HepG2 (cell line): ENCODE measurements at regions not wholly inside any gene's neighbourhood (a gene's known extent, or its start where the extent isn't known, plus 50 kb on each side); places are given as distances from the start of the nearest gene placed in this dataset.

Source experiments
- ATAC-seq: fragments of 200-7000 bp; cut with Tn5 transposase; 3 replicates; pipeline ENCODE4 v1.9.1; 2020; ENCODE audit warnings: mild to moderate bottlenecking, moderate library complexity
- BruUV-seq: library from RNA; stranded (reverse); fragments of 400-500 nt; replicated peaks from 2 replicates; lab custom pipeline; 2021; lab: Mats Ljungman, UMichigan
- CTCF ChIA-PET: fragments of 300-600 bp; formaldehyde crosslinking; extraction: SDS; loops from one replicate; lab custom pipeline; 2021; ENCODE audit warnings: low total read pairs, inconsistent platforms, low intra/inter-chr PET ratio; lab: Yijun Ruan, JAX
- POLR2A ChIA-PET: fragments of 350-600 bp; sonication (Branson Sonifier 250); formaldehyde crosslinking; loops from one replicate; lab custom pipeline; 2020; ENCODE audit warnings: antibody characterized with exemption, inconsistent platforms; lab: Yijun Ruan, JAX
- DNase-seq: peaks from one replicate; pipeline ENCODE4 v3.0.0-alpha.2; 2015; ENCODE audit warnings: low spot score
- FAIRE-seq: peaks from 3 replicates; lab custom pipeline; 2011; peaks lifted over from hg19 to GRCh38; lab: Jason Lieb, UNC
- H2AFZ ChIP-seq: one replicate; pipeline ENCODE4 v1.6.1; 2011; ENCODE audit warnings: low read length, inconsistent platforms
- H3K27ac ChIP-seq: fragments of 300-600 bp; 3 replicates; pipeline ENCODE4 v1.8.0; 2011; ENCODE audit warnings: mixed run types, mild to moderate bottlenecking, mixed read lengths, low read length, inconsistent platforms; ENCODE audit not compliant: insufficient read depth; ENCODE audit errors: extremely low read length
- H3K27me3 ChIP-seq, 2 experiments: fragments of 200-600 bp in 1 of 2; 2 replicates in 1 of 2; 3 replicates in 1 of 2; pipeline versions ENCODE4 v1.6.0 to v1.8.0; 2011; ENCODE audit warnings: low read length in 2 of 2, mild to moderate bottlenecking in 2 of 2, moderate library complexity in 2 of 2, inconsistent platforms in 1 of 2; ENCODE audit not compliant: insufficient read depth in 2 of 2, control insufficient read depth in 1 of 2
- H3K36me3 ChIP-seq, 2 experiments: fragments of 200-600 bp in 1 of 2; replicated peaks in 1 of 2; 2 replicates in 1 of 2; 3 replicates in 1 of 2; pipeline versions ENCODE4 v1.5.1 to v1.8.0; 2011; ENCODE audit warnings: low read length in 2 of 2, inconsistent platforms in 1 of 2; ENCODE audit not compliant: insufficient read depth in 2 of 2, control insufficient read depth in 1 of 2
- H3K4me1 ChIP-seq: 2 replicates; pipeline ENCODE4 v1.5.1; 2012; ENCODE audit warnings: low read length, inconsistent platforms; ENCODE audit not compliant: insufficient read depth
- H3K4me2 ChIP-seq: 2 replicates; pipeline ENCODE4 v1.6.0; 2011; ENCODE audit warnings: low read depth, low read length, inconsistent platforms
- H3K4me3 ChIP-seq, 3 experiments: fragments of 200-600 bp in 1 of 3; sonication (generic), shearing (Covaris generic) in 1 of 3; replicated peaks in 1 of 3; 2 replicates each; pipeline ENCODE4 v1.5.1; 2011 to 2016; ENCODE audit warnings: low read length in 3 of 3, inconsistent platforms in 2 of 3, low read depth in 2 of 3, mild to moderate bottlenecking in 2 of 3, control low read depth in 1 of 3, mixed read lengths in 1 of 3; ENCODE audit not compliant: insufficient read depth in 1 of 3
- H3K79me2 ChIP-seq: one replicate; pipeline ENCODE4 v1.6.1; 2011; ENCODE audit warnings: low read length, inconsistent platforms; ENCODE audit not compliant: insufficient read depth
- H3K9ac ChIP-seq: 2 replicates; pipeline ENCODE4 v1.6.0; 2011; ENCODE audit warnings: mild to moderate bottlenecking, low read depth, low read length, inconsistent platforms; ENCODE audit not compliant: insufficient read depth
- H3K9me3 ChIP-seq: 2 replicates; pipeline ENCODE4 v1.5.1; 2012; ENCODE audit warnings: mild to moderate bottlenecking, low read length
- H4K20me1 ChIP-seq: 2 replicates; pipeline ENCODE4 v1.6.0; 2011; ENCODE audit warnings: inconsistent platforms, mild to moderate bottlenecking, low read length, moderate library complexity; ENCODE audit not compliant: insufficient read depth
- AHR ChIP-seq: IDR thresholded peaks from 2 replicates; pipeline ENCODE4 v1.6.1; 2018; ENCODE audit warnings: missing genetic modification reagents, missing compliant biosample characterization
- KLF16 ChIP-seq, 2 experiments: sonication (generic) in 1 of 2; formaldehyde crosslinking in 1 of 2; IDR thresholded peaks; 2 replicates each; pipeline versions ENCODE4 v1.6.1 to v1.8.0; 2016 to 2023; ENCODE audit warnings: missing genetic modification reagents in 2 of 2, missing compliant biosample characterization in 1 of 2
- PAX8 ChIP-seq: sonication (generic); formaldehyde crosslinking; IDR thresholded peaks from 2 replicates; pipeline ENCODE4 v1.8.0; 2022; ENCODE audit warnings: mild to moderate bottlenecking, missing genetic modification reagents, borderline replicate concordance
- PITX1 ChIP-seq: sonication (generic); formaldehyde crosslinking; IDR thresholded peaks from 2 replicates; pipeline ENCODE4 v1.5.1; 2020; ENCODE audit warnings: mild to moderate bottlenecking, missing genetic modification reagents
- ZBTB42 ChIP-seq: sonication (generic); formaldehyde crosslinking; IDR thresholded peaks from 2 replicates; pipeline ENCODE4 v1.5.0; 2020; ENCODE audit warnings: mild to moderate bottlenecking, missing genetic modification reagents
- ZNF101 ChIP-seq: sonication (generic); formaldehyde crosslinking; IDR thresholded peaks from 2 replicates; pipeline ENCODE4 v1.4.0; 2020; ENCODE audit warnings: mild to moderate bottlenecking, low read depth, missing genetic modification reagents, borderline replicate concordance
- ZNF292 ChIP-seq: sonication (generic); formaldehyde crosslinking; IDR thresholded peaks from 2 replicates; pipeline ENCODE4 v1.8.1; 2022; ENCODE audit warnings: mild to moderate bottlenecking, low read depth, missing genetic modification reagents, borderline replicate concordance
- ZNF605 ChIP-seq: sonication (generic); formaldehyde crosslinking; IDR thresholded peaks from 2 replicates; pipeline ENCODE4 v1.8.0; 2022; ENCODE audit warnings: mild to moderate bottlenecking, missing genetic modification reagents
- ZNF878 ChIP-seq: sonication (generic); formaldehyde crosslinking; IDR thresholded peaks from 2 replicates; pipeline ENCODE4 v1.8.1; 2023; ENCODE audit warnings: mild to moderate bottlenecking, missing genetic modification reagents, moderate library complexity
- WGBS: methylation state at CpG from one replicate; pipeline ENCODE4 v1.1.6; 2017; ENCODE audit warnings: low lambda C conversion rate; 5-methylcytosine and 5-hydroxymethylcytosine counted together
- in situ Hi-C: cut with HindIII; loops from 2 replicates; pipeline ENCODE4 v1.10.0; 2017; ENCODE audit warnings: low pct_unique_long_range_greater_than_20kb; ENCODE audit not compliant: extremely low pct_ligation_motif_present
- intact Hi-C: fragments of 100-400 bp; cut with micrococcal nuclease; formaldehyde crosslinking; loops from one replicate; pipeline ENCODE4 v1.10.0; 2022; ENCODE audit not compliant: unreplicated experiment
- TF ChIP-seq, protein P1 (sequence below): sonication (generic); formaldehyde crosslinking; conservative IDR thresholded peaks from 2 replicates; pipeline ENCODE4 v1.8.0; 2022; ENCODE audit warnings: missing genetic modification reagents
- TF ChIP-seq, protein P2 (sequence below): sonication (generic); formaldehyde crosslinking; IDR thresholded peaks from 2 replicates; pipeline ENCODE4 v1.8.0; 2022; ENCODE audit warnings: missing genetic modification reagents, mild to moderate bottlenecking, borderline replicate concordance
- TF ChIP-seq, protein P3 (sequence below): sonication (generic); formaldehyde crosslinking; IDR thresholded peaks from 2 replicates; pipeline ENCODE4 v1.5.0; 2020; ENCODE audit warnings: mild to moderate bottlenecking, missing genetic modification reagents, moderate library complexity

DNA sequence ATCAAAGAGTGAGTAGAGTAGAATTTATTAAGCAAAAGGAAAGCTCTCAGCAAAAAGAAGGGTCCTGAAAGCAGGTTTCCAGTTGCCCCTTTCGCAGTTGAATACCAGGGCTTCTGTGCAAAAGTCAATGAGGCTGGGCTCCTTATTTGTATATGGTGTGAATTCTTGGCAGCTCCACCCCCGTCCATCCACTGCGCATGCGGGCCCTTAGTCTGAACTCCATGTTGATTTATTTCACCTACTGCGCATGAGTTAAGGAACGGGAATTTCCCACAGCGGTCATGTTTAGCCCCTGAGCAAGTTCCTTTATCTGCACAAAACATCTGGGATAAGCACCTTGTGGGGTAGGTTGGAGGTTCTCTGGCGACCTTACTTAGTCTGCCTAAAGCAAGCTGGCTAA lies 325.6 kb downstream of the ZWINT start:
- intact Hi-C loops = no loop called here
- H2AFZ ChIP-seq = no peak overlapping the region
- ATAC-seq = no peak
- no TSS peak for BruUV-seq
- H3K4me2 ChIP-seq = no peak overlapping the region
- no peak overlapping the region for H3K9ac ChIP-seq
- in situ Hi-C loops = no loop called here
- no peaks in the 10 kb centered on the region for H3K79me2 ChIP-seq
- 51% methylated on average over 8 of the region's 8 CpGs for WGBS
- H3K4me3 ChIP-seq = no peak overlapping the region
- FAIRE-seq = no peak
- H3K4me1 ChIP-seq = no peaks in the 10 kb centered on the region
- DNase-seq = no peak
- TF ChIP-seq AHR (CRISPR knock-in tag) = no peak
- no peak for TF ChIP-seq PAX8 (CRISPR knock-in tag)
- no peak for TF ChIP-seq KLF16 (CRISPR knock-in tag; IDR thresholded peaks at IDR 0.05)
- TF ChIP-seq ZNF101 (CRISPR knock-in tag) = no peak
- no peak for TF ChIP-seq PITX1 (CRISPR knock-in tag)
- TF ChIP-seq, protein P1, sequence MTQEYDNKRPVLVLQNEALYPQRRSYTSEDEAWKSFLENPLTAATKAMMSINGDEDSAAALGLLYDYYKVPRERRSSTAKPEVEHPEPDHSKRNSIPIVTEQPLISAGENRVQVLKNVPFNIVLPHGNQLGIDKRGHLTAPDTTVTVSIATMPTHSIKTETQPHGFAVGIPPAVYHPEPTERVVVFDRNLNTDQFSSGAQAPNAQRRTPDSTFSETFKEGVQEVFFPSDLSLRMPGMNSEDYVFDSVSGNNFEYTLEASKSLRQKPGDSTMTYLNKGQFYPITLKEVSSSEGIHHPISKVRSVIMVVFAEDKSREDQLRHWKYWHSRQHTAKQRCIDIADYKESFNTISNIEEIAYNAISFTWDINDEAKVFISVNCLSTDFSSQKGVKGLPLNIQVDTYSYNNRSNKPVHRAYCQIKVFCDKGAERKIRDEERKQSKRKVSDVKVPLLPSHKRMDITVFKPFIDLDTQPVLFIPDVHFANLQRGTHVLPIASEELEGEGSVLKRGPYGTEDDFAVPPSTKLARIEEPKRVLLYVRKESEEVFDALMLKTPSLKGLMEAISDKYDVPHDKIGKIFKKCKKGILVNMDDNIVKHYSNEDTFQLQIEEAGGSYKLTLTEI (CRISPR knock-in tag) = no peak
- TF ChIP-seq, protein P2, sequence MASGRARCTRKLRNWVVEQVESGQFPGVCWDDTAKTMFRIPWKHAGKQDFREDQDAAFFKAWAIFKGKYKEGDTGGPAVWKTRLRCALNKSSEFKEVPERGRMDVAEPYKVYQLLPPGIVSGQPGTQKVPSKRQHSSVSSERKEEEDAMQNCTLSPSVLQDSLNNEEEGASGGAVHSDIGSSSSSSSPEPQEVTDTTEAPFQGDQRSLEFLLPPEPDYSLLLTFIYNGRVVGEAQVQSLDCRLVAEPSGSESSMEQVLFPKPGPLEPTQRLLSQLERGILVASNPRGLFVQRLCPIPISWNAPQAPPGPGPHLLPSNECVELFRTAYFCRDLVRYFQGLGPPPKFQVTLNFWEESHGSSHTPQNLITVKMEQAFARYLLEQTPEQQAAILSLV (CRISPR knock-in tag) = no peak
- TF ChIP-seq ZNF878 (CRISPR knock-in tag) = no peak
- TF ChIP-seq, protein P3, sequence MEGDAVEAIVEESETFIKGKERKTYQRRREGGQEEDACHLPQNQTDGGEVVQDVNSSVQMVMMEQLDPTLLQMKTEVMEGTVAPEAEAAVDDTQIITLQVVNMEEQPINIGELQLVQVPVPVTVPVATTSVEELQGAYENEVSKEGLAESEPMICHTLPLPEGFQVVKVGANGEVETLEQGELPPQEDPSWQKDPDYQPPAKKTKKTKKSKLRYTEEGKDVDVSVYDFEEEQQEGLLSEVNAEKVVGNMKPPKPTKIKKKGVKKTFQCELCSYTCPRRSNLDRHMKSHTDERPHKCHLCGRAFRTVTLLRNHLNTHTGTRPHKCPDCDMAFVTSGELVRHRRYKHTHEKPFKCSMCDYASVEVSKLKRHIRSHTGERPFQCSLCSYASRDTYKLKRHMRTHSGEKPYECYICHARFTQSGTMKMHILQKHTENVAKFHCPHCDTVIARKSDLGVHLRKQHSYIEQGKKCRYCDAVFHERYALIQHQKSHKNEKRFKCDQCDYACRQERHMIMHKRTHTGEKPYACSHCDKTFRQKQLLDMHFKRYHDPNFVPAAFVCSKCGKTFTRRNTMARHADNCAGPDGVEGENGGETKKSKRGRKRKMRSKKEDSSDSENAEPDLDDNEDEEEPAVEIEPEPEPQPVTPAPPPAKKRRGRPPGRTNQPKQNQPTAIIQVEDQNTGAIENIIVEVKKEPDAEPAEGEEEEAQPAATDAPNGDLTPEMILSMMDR = no peak
- TF ChIP-seq ZBTB42 (CRISPR knock-in tag) = no peak
- TF ChIP-seq ZNF605 (CRISPR knock-in tag) = no peak
- TF ChIP-seq ZNF292 (CRISPR knock-in tag) = no peak
- CTCF ChIA-PET = no interaction called here
- H3K27ac ChIP-seq = no peak overlapping the region
- POLR2A ChIA-PET = no interaction called here
- no peaks in the 10 kb centered on the region for H3K36me3 ChIP-seq
- H3K9me3 ChIP-seq = no peaks in the 10 kb centered on the region
- H4K20me1 ChIP-seq = no peaks in the 10 kb centered on the region
- H3K27me3 ChIP-seq = no peaks in the 10 kb centered on the region
